NB4 (cell line): ENCODE measurements at regions not wholly inside any gene's neighbourhood (a gene's known extent, or its start where the extent isn't known, plus 50 kb on each side); places are given as distances from the start of the nearest gene placed in this dataset.

ENCODE experiments used
- POLR2A ChIP-seq: IDR thresholded peaks from 2 replicates; pipeline ENCODE4 v1.6.1; 2011; ENCODE audit warnings: mild to moderate bottlenecking; ENCODE audit not compliant: insufficient read length; ENCODE audit errors: extremely low read depth
- TF ChIP-seq, protein P1 (sequence below): IDR thresholded peaks from one replicate; pipeline ENCODE4 v1.5.1; 2012; ENCODE audit warnings: low read depth, low read length
- TF ChIP-seq, protein P2 (sequence below): IDR thresholded peaks from 2 replicates; pipeline ENCODE4 v1.6.1; 2011; ENCODE audit warnings: low read depth, low read length

DNA sequence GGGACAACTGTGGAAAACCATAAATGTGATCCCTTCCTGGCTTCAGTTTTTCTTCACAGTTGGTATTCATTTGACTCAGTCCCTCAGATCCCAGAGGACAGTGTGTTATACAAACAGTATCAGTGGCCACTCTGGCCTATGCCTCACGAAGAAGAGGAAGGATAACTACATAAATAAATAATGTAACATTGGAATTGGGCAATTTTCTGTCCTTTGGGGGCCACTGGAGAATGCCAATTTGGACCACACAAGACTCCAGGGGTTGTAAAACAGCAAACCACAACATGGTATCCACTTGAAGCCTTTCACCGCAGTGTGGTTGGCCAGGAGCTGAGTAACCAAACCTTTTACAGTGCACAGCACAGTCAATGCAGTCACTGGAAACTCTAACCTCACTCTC is 1077.0 kb downstream of the ROBO2 start:
- TF ChIP-seq, protein P1, sequence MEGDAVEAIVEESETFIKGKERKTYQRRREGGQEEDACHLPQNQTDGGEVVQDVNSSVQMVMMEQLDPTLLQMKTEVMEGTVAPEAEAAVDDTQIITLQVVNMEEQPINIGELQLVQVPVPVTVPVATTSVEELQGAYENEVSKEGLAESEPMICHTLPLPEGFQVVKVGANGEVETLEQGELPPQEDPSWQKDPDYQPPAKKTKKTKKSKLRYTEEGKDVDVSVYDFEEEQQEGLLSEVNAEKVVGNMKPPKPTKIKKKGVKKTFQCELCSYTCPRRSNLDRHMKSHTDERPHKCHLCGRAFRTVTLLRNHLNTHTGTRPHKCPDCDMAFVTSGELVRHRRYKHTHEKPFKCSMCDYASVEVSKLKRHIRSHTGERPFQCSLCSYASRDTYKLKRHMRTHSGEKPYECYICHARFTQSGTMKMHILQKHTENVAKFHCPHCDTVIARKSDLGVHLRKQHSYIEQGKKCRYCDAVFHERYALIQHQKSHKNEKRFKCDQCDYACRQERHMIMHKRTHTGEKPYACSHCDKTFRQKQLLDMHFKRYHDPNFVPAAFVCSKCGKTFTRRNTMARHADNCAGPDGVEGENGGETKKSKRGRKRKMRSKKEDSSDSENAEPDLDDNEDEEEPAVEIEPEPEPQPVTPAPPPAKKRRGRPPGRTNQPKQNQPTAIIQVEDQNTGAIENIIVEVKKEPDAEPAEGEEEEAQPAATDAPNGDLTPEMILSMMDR = no peak
- no peak for TF ChIP-seq POLR2A
- TF ChIP-seq, protein P2, sequence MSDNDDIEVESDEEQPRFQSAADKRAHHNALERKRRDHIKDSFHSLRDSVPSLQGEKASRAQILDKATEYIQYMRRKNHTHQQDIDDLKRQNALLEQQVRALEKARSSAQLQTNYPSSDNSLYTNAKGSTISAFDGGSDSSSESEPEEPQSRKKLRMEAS = no peak
